CD4-positive, alpha-beta memory T cell (primary cell): ENCODE measurements at regions not wholly inside any gene's neighbourhood (a gene's known extent, or its start where the extent isn't known, plus 50 kb on each side); places are given as distances from the start of the nearest gene placed in this dataset.

Experiments
- CTCF ChIA-PET: fragments of 350-600 bp; sonication (Branson Sonifier 250); formaldehyde crosslinking; loops from one replicate; lab custom pipeline; 2021; ENCODE audit warnings: inconsistent platforms; ENCODE audit not compliant: partially characterized antibody; lab: Charles Lee
- POLR2A ChIA-PET: fragments of 350-600 bp; sonication (Branson Sonifier 250); formaldehyde crosslinking; loops from one replicate; lab custom pipeline; 2021; ENCODE audit not compliant: partially characterized antibody; lab: Charles Lee
- DNase-seq, 5 donors: peaks; one replicate each; pipeline versions ENCODE4 v3.0.0 to v3.0.0-alpha.2; 2020 to 2022; ENCODE audit warnings: mixed read lengths in 1 of 5
- H3K27ac ChIP-seq: one replicate; pipeline ENCODE4 v1.7.0; 2013; ENCODE audit warnings: low read depth, low read length
- H3K27me3 ChIP-seq: 2 replicates; pipeline ENCODE4 v1.7.0; 2013; ENCODE audit warnings: mild to moderate bottlenecking, low read length, moderate library complexity; ENCODE audit not compliant: insufficient read depth
- H3K36me3 ChIP-seq: 2 replicates; pipeline ENCODE4 v1.7.0; 2013; ENCODE audit warnings: mild to moderate bottlenecking, low read length, moderate library complexity; ENCODE audit not compliant: insufficient read depth
- H3K4me1 ChIP-seq: 2 replicates; pipeline ENCODE4 v1.7.0; 2013; ENCODE audit warnings: mild to moderate bottlenecking, low read length, moderate library complexity; ENCODE audit not compliant: insufficient read depth
- H3K4me3 ChIP-seq, 2 donors: one replicate each; pipeline ENCODE4 v1.7.0; 2013; ENCODE audit warnings: low read length in 2 of 2, mild to moderate bottlenecking in 1 of 2
- H3K9me3 ChIP-seq, 2 donors: one replicate each; pipeline ENCODE4 v1.7.0; 2013; ENCODE audit warnings: low read length in 2 of 2, control low read depth in 1 of 2; ENCODE audit not compliant: control insufficient read depth in 1 of 2
- H3K27ac Mint-ChIP-seq, 7 donors: one replicate each; pipeline ENCODE4 v1.8.0; 2020 to 2021; ENCODE audit warnings: mixed read lengths in 7 of 7, mild to moderate bottlenecking in 6 of 7, inconsistent platforms in 3 of 7, moderate library complexity in 3 of 7
- H3K27me3 Mint-ChIP-seq, 2 donors: one replicate each; pipeline ENCODE4 v1.8.0; 2020 to 2021; ENCODE audit warnings: mixed read lengths in 2 of 2
- H3K36me3 Mint-ChIP-seq, 2 donors: one replicate each; pipeline ENCODE4 v1.8.0; 2020 to 2021; ENCODE audit warnings: mixed read lengths in 2 of 2, inconsistent platforms in 1 of 2, mild to moderate bottlenecking in 1 of 2
- H3K4me1 Mint-ChIP-seq, 4 donors: one replicate each; pipeline ENCODE4 v1.8.0; 2020 to 2021; ENCODE audit warnings: mixed read lengths in 4 of 4, mild to moderate bottlenecking in 1 of 4
- H3K4me3 Mint-ChIP-seq, 8 donors: one replicate each; pipeline ENCODE4 v1.8.0; 2020 to 2021; ENCODE audit warnings: mixed read lengths in 8 of 8, mild to moderate bottlenecking in 7 of 8, moderate library complexity in 6 of 8, inconsistent platforms in 3 of 8
- H3K9me3 Mint-ChIP-seq, 8 donors: one replicate each; pipeline ENCODE4 v1.8.0; 2020 to 2021; ENCODE audit warnings: mixed read lengths in 8 of 8, mild to moderate bottlenecking in 5 of 8, inconsistent platforms in 3 of 8, moderate library complexity in 1 of 8
- intact Hi-C: fragments of 100-400 bp; cut with micrococcal nuclease; formaldehyde crosslinking; loops from one replicate; pipeline ENCODE4 v1.15.1; 2023

DNA sequence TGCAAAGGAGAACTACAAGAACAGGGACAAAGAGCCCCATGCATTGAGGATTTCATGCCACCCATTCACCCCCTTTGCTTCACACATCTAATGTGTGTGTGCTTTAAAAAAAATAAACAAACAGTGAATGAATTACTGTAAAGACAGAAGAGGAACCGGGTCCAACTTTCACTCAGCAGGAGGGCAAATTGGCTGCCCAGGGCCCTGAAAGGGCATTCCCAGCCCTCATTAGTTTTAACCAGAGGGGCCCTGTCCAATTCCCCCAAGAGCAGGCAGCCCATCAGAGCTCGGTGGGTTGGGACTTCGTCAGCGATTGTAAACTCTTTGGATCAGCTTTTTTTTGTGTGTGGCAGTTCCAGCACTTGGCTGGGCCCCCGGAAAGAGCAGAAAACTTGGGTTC, 73.6 kb upstream of the PDZD8 start:
- H3K27ac Mint-ChIP-seq = no peak overlapping the region
- no peak overlapping the region for H3K4me3 ChIP-seq
- peaks cover 10 to 53% (median 39%) of the 10 kb centered on the region in 8 donors for H3K9me3 Mint-ChIP-seq
- intact Hi-C loops = no loop called here
- H3K36me3 Mint-ChIP-seq = peaks cover 4 to 11% of the 10 kb centered on the region in 2 donors
- H3K4me1 ChIP-seq = no peaks in the 10 kb centered on the region
- no peak overlapping the region for H3K27ac ChIP-seq
- H3K27me3 ChIP-seq = no peaks in the 10 kb centered on the region
- no peaks in the 10 kb centered on the region for H3K4me1 Mint-ChIP-seq
- H3K27me3 Mint-ChIP-seq = peaks cover 9 to 12% of the 10 kb centered on the region in 2 donors
- no peaks in the 10 kb centered on the region for H3K36me3 ChIP-seq
- CTCF ChIA-PET = no interaction called here
- no peak overlapping the region for H3K4me3 Mint-ChIP-seq
- no peak for DNase-seq
- POLR2A ChIA-PET = no interaction called here
- peaks cover 0 to 12% of the 10 kb centered on the region in 2 donors for H3K9me3 ChIP-seq

DNA sequence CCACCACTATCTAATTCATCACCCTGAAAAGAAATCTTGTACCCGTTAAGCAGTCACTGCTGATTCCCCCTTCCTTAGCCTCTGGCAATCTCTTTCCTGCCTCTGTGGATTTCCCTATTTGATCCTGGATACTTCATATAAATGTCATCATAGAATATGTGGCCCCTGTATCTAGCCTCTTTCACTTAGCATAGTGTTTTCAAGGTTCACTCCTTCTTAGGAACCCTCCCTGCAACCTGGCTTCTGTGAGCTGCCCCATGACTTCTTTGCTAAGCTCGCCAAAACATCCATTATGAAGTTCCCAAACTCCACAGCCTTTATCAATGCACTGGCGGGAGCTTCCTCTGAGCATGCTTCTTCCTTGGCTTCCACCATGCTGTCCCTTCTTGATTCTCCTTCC, 70.8 kb upstream of the PDZD8 start:
- intact Hi-C loops = no loop called here
- H3K27me3 ChIP-seq = no peaks in the 10 kb centered on the region
- no peaks in the 10 kb centered on the region for H3K36me3 ChIP-seq
- Mint-ChIP-seq H3K4me1 (peaks cover 0 to 5% (median 0%) of the 10 kb centered on the region in 4 donors), H3K27ac (no peak overlapping the region), H3K4me3 (no peak overlapping the region), H3K36me3 (peaks cover 4 to 6% of the 10 kb centered on the region in 2 donors), H3K27me3 (peaks cover 13% of the 10 kb centered on the region in 2 donors), H3K9me3 (peaks cover 6 to 54% (median 32%) of the 10 kb centered on the region in 8 donors)
- no peak overlapping the region for H3K27ac ChIP-seq
- DNase-seq = no peak
- peaks cover 0 to 12% of the 10 kb centered on the region in 2 donors for H3K9me3 ChIP-seq
- H3K4me3 ChIP-seq = no peak overlapping the region
- ChIA-PET POLR2A (no interaction called here), CTCF (interaction anchor here (1.0 kb wide), 1 partner anchor 18 kb away, joined by 3 read pairs; no protein-coding TSS in a partner anchor)
- H3K4me1 ChIP-seq = no peaks in the 10 kb centered on the region

DNA sequence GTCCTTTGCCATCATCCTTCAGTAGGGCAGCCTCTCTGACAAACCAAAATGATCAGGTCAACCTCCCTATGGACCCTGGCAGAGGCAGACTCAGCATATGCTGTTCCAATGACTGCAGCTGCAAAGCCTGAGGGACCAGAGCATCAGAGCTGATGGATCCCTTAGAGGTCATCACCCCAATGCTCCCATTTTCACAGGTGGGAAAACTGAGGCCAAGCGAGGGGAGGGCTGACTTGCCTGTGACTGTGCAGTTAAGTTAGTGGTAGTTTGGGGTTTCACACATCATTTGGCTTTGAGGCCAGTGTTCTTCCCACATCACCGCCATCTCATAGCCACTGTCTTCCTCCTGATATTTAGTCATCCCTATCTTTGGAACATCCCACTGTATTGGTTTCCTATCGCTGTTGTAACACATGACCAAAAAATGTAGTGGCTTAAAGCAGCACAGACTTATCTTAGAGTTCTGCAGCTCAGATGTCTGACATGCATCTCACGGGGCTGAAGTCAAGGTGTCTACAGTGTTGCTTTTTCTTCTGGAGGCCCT, 69.3 kb upstream of the PDZD8 start:
- no peak overlapping the region for H3K27ac Mint-ChIP-seq
- H3K27me3 Mint-ChIP-seq = peaks cover 11 to 15% of the 10 kb centered on the region in 2 donors
- CTCF ChIA-PET = no interaction called here
- intact Hi-C loops = loop anchor here (5.0 kb wide), 1 partner anchor 227 kb away; no protein-coding TSS in a partner anchor
- no peak overlapping the region for H3K4me3 ChIP-seq
- no peak overlapping the region for H3K4me3 Mint-ChIP-seq
- H3K36me3 ChIP-seq = no peaks in the 10 kb centered on the region
- peaks cover 0 to 12% of the 10 kb centered on the region in 2 donors for H3K9me3 ChIP-seq
- H3K36me3 Mint-ChIP-seq = peaks cover 4 to 6% of the 10 kb centered on the region in 2 donors
- H3K27me3 ChIP-seq = no peaks in the 10 kb centered on the region
- POLR2A ChIA-PET = no interaction called here
- peaks cover 6 to 50% (median 32%) of the 10 kb centered on the region in 8 donors for H3K9me3 Mint-ChIP-seq
- peaks cover 0 to 5% (median 0%) of the 10 kb centered on the region in 4 donors for H3K4me1 Mint-ChIP-seq
- H3K27ac ChIP-seq = no peak overlapping the region
- DNase-seq = no peak
- no peaks in the 10 kb centered on the region for H3K4me1 ChIP-seq

DNA sequence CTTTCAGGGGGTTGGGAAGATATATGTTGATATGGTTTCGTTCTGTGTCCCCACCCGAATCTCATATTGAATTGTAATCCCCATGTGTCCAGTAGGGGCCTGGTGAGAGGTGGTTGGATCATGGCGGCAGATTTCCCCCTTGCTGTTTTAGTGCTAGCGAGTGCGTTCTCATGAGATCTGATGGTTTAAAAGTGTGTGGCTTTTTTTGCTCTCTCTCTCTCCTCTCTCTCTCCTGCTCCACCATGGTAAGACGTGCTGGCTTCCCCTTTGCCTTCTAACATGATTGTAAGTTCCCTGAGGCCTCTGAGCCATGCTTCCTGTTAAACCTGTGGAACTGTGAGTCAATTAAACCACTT, 68.4 kb upstream of the PDZD8 start:
- H3K36me3 Mint-ChIP-seq = peaks cover 4 to 6% of the 10 kb centered on the region in 2 donors
- H3K27ac ChIP-seq = no peak overlapping the region

DNA sequence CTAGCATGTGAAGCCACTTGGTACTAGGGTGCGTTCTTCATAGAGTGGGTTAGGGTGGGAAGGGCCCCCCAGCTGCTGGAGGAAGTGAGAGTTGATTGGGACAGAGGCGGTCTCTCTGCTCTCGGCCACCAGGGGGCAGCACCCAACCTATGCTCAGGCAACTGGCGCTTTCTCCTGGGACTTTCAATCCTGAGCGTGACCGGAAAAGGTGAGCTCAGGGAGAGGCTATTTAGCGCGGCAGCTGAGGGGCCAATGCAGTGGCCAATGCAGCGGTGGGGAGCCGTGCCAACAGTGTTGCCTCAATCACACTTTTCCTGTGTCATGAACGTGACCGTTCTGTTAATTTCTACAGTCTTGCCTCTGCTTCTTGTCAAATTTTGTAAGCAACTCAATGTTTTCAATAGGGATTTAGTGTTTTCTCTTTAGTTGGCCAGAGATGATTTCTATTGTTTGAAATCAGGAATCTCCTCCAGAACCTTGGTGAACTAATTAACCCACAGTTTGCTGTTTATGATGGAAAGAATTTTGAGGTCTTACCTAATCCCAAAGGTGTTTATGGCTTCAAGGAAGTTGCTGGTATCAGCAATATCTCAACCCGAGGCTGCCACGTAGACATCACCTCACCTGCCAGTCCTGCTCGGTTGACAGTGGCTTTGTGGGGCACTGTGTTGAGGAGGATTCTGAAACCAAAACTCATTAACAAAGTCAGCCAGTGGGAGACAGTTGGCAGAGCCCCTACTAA, 67.9 kb upstream of the PDZD8 start:
- no peaks in the 10 kb centered on the region for H3K36me3 ChIP-seq
- peaks cover 0 to 12% of the 10 kb centered on the region in 2 donors for H3K9me3 ChIP-seq
- CTCF ChIA-PET = interaction anchor here (0.7 to 2.2 kb wide), 11 partner anchors 9 to 1016 kb away, joined by 3 to 18 read pairs (median 5); no protein-coding TSS in a partner anchor
- peak overlapping the region in 3 of 8 donors; percentile 30 to 66 (median 62) for H3K4me3 Mint-ChIP-seq
- peak; percentile 5 to 43 (median 18) for DNase-seq
- no peaks in the 10 kb centered on the region for H3K27me3 ChIP-seq
- peaks cover 6 to 45% (median 28%) of the 10 kb centered on the region in 8 donors for H3K9me3 Mint-ChIP-seq
- peaks cover 3 to 6% of the 10 kb centered on the region in 2 donors for H3K36me3 Mint-ChIP-seq
- no peaks in the 10 kb centered on the region for H3K4me1 ChIP-seq
- no peak overlapping the region for H3K27ac ChIP-seq
- peaks cover 15 to 23% of the 10 kb centered on the region in 2 donors for H3K27me3 Mint-ChIP-seq
- POLR2A ChIA-PET = no interaction called here
- H3K4me3 ChIP-seq = no peak overlapping the region
- H3K4me1 Mint-ChIP-seq = peaks cover 0 to 5% (median 0%) of the 10 kb centered on the region in 4 donors
- intact Hi-C loops = loop anchor here (5.0 kb wide), 1 partner anchor 226 kb away; no protein-coding TSS in a partner anchor
- H3K27ac Mint-ChIP-seq = no peak overlapping the region

More for the DNA sequence above, 68.4 kb upstream of the PDZD8 start:
- Histone ChIP-seq H3K27me3 (no peaks in the 10 kb centered on the region), H3K36me3 (no peaks in the 10 kb centered on the region), H3K4me3 (no peak overlapping the region), H3K9me3 (peaks cover 0 to 12% of the 10 kb centered on the region in 2 donors), H3K4me1 (no peaks in the 10 kb centered on the region)
- Mint-ChIP-seq H3K4me1 (peaks cover 0 to 5% (median 0%) of the 10 kb centered on the region in 4 donors), H3K9me3 (peaks cover 6 to 50% (median 31%) of the 10 kb centered on the region in 8 donors), H3K4me3 (no peak overlapping the region), H3K27ac (no peak overlapping the region), H3K27me3 (peaks cover 14 to 21% of the 10 kb centered on the region in 2 donors)
- intact Hi-C loops = loop anchor here (5.0 kb wide), 1 partner anchor 226 kb away; no protein-coding TSS in a partner anchor
- POLR2A ChIA-PET = no interaction called here
- CTCF ChIA-PET = no interaction called here
- no peak for DNase-seq

GRCh38 chr10:117442521-117442920, 67.3 kb upstream of the PDZD8 start:
- Mint-ChIP-seq H3K4me3 (no peak overlapping the region), H3K27me3 (peaks cover 18 to 25% of the 10 kb centered on the region in 2 donors), H3K36me3 (peaks cover 3 to 6% of the 10 kb centered on the region in 2 donors), H3K4me1 (peaks cover 0 to 5% (median 0%) of the 10 kb centered on the region in 4 donors), H3K9me3 (peaks cover 6 to 40% (median 25%) of the 10 kb centered on the region in 8 donors), H3K27ac (no peak overlapping the region)
- intact Hi-C loops = loop anchor here (5.0 kb wide), 1 partner anchor 225 kb away; no protein-coding TSS in a partner anchor
- Histone ChIP-seq H3K27ac (no peak overlapping the region), H3K4me1 (no peaks in the 10 kb centered on the region), H3K36me3 (no peaks in the 10 kb centered on the region), H3K4me3 (no peak overlapping the region), H3K9me3 (peaks cover 0 to 12% of the 10 kb centered on the region in 2 donors), H3K27me3 (no peaks in the 10 kb centered on the region)
- POLR2A ChIA-PET = no interaction called here
- CTCF ChIA-PET = interaction anchor here (0.7 to 2.2 kb wide), 13 partner anchors 9 to 1017 kb away, joined by 3 to 18 read pairs (median 5); no protein-coding TSS in a partner anchor
- DNase-seq = no peak
